RWPE2 (cell line): ENCODE measurements at regions not wholly inside any gene's neighbourhood (a gene's known extent, or its start where the extent isn't known, plus 50 kb on each side); places are given as distances from the start of the nearest gene placed in this dataset.

Experiments used
- ATAC-seq: fragments of 200-7000 bp; cut with Tn5 transposase; 3 replicates; pipeline ENCODE4 v1.9.1; 2021; ENCODE audit warnings: low read depth
- DNase-seq: peaks from one replicate; pipeline ENCODE4 v3.0.0-alpha.2; 2020; ENCODE audit warnings: low spot score
- H3K27ac ChIP-seq: fragments of 450-650 bp; 2 replicates; pipeline ENCODE4 v1.5.1; 2017; ENCODE audit warnings: mild to moderate bottlenecking; ENCODE audit not compliant: poor library complexity, severe bottlenecking
- H3K27me3 ChIP-seq: fragments of 250-450 bp; sonication (Bioruptor Pico); 2 replicates; pipeline ENCODE4 v1.5.1; 2021; ENCODE audit warnings: mild to moderate bottlenecking, moderate library complexity; ENCODE audit not compliant: insufficient read depth, poor library complexity, severe bottlenecking
- H3K36me3 ChIP-seq: fragments of 250-450 bp; sonication (Bioruptor Pico); 2 replicates; pipeline ENCODE4 v1.5.1; 2020; ENCODE audit warnings: low read depth, mild to moderate bottlenecking, moderate library complexity
- H3K4me1 ChIP-seq: fragments of 250-450 bp; sonication (Bioruptor Pico); 2 replicates; pipeline ENCODE4 v1.5.1; 2021; ENCODE audit warnings: mild to moderate bottlenecking, moderate library complexity; ENCODE audit not compliant: insufficient read depth, poor library complexity, severe bottlenecking
- H3K4me3 ChIP-seq: fragments of 250-450 bp; sonication (Bioruptor Pico); 2 replicates; pipeline ENCODE4 v1.5.1; 2021; ENCODE audit warnings: mild to moderate bottlenecking, moderate library complexity; ENCODE audit not compliant: severe bottlenecking
- H3K9me3 ChIP-seq: fragments of 250-450 bp; sonication (Bioruptor Pico); 2 replicates; pipeline ENCODE4 v1.5.1; 2021; ENCODE audit warnings: mild to moderate bottlenecking, moderate library complexity; ENCODE audit not compliant: severe bottlenecking
- CTCF ChIP-seq: fragments of 450-650 bp; IDR thresholded peaks from one replicate; pipeline ENCODE4 v1.5.1; 2017; ENCODE audit warnings: mild to moderate bottlenecking, moderate library complexity; ENCODE audit not compliant: poor library complexity, severe bottlenecking

DNA sequence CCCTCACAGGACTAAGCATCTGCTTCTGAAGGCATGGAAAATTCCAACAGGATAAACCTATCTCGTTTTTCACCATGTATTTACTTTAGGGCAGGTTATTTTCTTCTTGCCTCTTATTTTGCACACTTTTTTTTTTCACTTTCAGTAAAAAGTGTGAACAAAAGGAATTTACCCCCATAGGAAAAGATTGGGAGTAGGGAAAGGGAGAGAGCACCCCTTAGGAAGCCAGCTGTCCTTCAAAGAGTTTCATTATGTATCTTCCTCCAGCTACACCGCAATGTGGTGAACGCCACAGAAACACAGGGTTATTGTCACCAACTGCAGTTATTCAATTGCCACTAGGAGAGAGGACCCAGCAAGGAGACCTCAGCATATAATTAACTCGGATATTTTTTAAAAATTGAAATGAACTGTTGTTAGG lies 286.2 kb upstream of the VRK2 start:
- Histone ChIP-seq H3K4me3 (no peak overlapping the region), H3K4me1 (no peaks in the 10 kb centered on the region), H3K27ac (no peak overlapping the region), H3K9me3 (no peaks in the 10 kb centered on the region), H3K27me3 (no peaks in the 10 kb centered on the region), H3K36me3 (no peaks in the 10 kb centered on the region)
- no peak for ATAC-seq
- no peak for TF ChIP-seq CTCF
- no peak for DNase-seq

DNA sequence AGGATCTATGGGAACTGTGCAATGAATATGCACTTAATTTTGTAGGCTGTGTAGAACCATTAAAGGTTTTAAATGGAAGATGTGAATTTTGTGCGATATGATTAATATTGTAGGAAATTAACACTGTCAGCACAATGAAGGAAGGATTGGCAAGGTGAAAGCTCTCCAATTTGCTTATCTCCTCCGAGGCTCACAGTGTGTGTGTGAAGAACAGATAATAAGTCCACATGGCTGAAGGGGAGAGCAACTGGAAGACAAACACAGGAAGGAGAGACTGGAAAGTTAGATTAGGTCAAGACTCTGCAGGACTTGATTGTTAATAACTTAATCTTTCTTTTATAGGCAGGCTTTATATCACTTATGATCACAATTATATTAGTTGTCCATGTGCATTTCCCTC lies 269.7 kb upstream of the VRK2 start:
- DNase-seq = no peak
- Histone ChIP-seq H3K4me1 (no peaks in the 10 kb centered on the region), H3K9me3 (no peaks in the 10 kb centered on the region), H3K27ac (no peak overlapping the region), H3K36me3 (no peaks in the 10 kb centered on the region), H3K4me3 (no peak overlapping the region), H3K27me3 (no peaks in the 10 kb centered on the region)
- no peak for TF ChIP-seq CTCF
- no peak for ATAC-seq

DNA sequence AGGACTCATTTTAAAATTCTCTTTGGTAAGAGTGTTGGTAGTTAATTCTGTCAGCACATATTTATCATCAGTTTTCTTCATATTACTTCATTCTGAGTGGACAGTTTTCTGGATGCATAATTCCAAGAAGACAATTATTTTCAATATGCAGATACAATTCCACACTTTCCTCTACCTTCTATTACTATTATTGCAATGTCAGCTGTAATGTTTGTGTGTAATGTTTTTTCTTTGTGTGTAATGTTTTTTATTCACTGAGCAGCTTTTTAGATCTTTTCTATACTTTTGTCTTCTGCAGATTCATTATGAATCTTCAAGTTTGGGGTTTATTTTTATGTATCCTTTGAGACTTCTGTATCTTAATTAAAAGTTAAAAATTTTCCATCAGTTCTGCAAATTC lies 264.0 kb upstream of the VRK2 start:
- Histone ChIP-seq H3K27ac (no peak overlapping the region), H3K9me3 (no peaks in the 10 kb centered on the region), H3K4me3 (no peak overlapping the region), H3K36me3 (no peaks in the 10 kb centered on the region), H3K4me1 (no peaks in the 10 kb centered on the region), H3K27me3 (no peaks in the 10 kb centered on the region)
- no peak for DNase-seq
- ATAC-seq = no peak
- TF ChIP-seq CTCF = no peak

DNA sequence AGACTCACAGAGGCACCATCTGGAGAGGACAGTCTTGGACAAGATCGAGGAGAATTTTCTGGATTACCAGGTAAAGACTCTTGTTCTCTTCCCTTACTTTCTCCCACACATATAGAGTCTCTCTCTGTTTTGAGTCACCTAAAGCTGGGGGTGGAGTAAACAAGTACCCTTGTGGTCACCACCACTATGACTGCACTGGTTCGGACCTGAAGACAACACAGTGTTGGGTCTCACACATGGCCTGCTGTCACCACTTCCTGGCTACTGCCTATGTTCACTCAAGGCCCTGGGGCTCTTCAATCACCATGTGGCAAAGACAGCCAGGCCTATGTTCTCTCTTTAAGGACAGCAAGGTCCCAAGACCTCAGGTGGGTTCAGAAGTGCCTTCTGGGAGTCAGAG lies 253.3 kb upstream of the VRK2 start:
- Histone ChIP-seq H3K4me1 (no peaks in the 10 kb centered on the region), H3K36me3 (no peaks in the 10 kb centered on the region), H3K27me3 (no peaks in the 10 kb centered on the region), H3K4me3 (no peak overlapping the region), H3K27ac (no peak overlapping the region), H3K9me3 (no peaks in the 10 kb centered on the region)
- TF ChIP-seq CTCF = no peak
- DNase-seq (no peak), ATAC-seq (no peak)

DNA sequence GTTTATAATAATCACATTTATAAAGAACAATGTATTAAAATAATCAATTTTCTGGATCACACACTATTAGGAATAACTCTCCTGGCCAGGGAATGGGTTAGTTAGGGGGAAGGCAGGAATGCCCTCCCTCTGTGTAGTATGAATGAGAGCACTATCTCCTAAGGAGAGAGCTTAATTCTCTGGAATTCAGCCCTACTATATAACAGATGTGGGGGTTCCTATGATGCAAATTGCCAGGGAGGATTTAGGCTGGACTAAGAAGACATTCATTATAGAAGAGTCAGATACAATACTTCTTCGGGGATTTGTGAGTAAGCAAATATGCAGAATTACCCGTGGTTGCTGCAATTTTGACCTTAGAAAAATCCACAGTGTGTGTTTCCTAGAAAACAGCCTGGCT lies 250.1 kb upstream of the VRK2 start:
- no peak overlapping the region for H3K4me3 ChIP-seq
- H3K4me1 ChIP-seq = no peaks in the 10 kb centered on the region
- TF ChIP-seq CTCF = no peak
- no peaks in the 10 kb centered on the region for H3K9me3 ChIP-seq
- no peak for DNase-seq
- no peak for ATAC-seq
- H3K27me3 ChIP-seq = no peaks in the 10 kb centered on the region
- no peak overlapping the region for H3K27ac ChIP-seq
- H3K36me3 ChIP-seq = no peaks in the 10 kb centered on the region
